Prostate gland (tissue), 2 donors: ENCODE measurements at regions not wholly inside any gene's neighbourhood (a gene's known extent, or its start where the extent isn't known, plus 50 kb on each side); places are given as distances from the start of the nearest gene placed in this dataset.

Source experiments
- CTCF ChIP-seq, 4 experiments: fragments of 200-600 bp in 2 of 4; fragments of 450-650 bp in 2 of 4; sonication (generic) in 2 of 4; IDR thresholded peaks; 1 replicate in 3 of 4; 2 replicates in 1 of 4; pipeline ENCODE4 v1.5.1; 2016 to 2019; ENCODE audit warnings: antibody characterized with exemption in 4 of 4, mild to moderate bottlenecking in 2 of 4, moderate library complexity in 2 of 4
- POLR2A ChIP-seq: fragments of 450-650 bp; IDR thresholded peaks from one replicate; pipeline ENCODE4 v1.6.1; 2016; ENCODE audit warnings: antibody characterized with exemption, mild to moderate bottlenecking
- POLR2AphosphoS5 ChIP-seq: sonication (generic); formaldehyde crosslinking; IDR thresholded peaks from one replicate; pipeline ENCODE4 v1.6.1; 2017; ENCODE audit warnings: antibody characterized with exemption

- TF ChIP-seq CTCF (IDR thresholded peaks at IDR 0.05) (no peak), POLR2A (no peak), POLR2AphosphoS5 (no peak)
These were observed 420.0 kb upstream of the SALL3 start for GRCh38 chr18:78559584-78559983.
